ENCODE measurements at regions not wholly inside any gene's neighbourhood (a gene's known extent, or its start where the extent isn't known, plus 50 kb on each side); places are given as distances from the start of the nearest gene placed in this dataset.
"Not testable (repeated sequence)": the region's sequence is repeated elsewhere in the genome, so short reads cannot be mapped to it uniquely, and the experiment has no call there.

GRCh38 chr10:64430690-64431323, 909.6 kb downstream of the REEP3 start:
- Mint-ChIP-seq H3K27ac (no peak overlapping the region), H3K27me3 (no peaks in the 10 kb centered on the region), H3K4me3 (no peak overlapping the region), H3K36me3 (no peaks in the 10 kb centered on the region), H3K4me1 (no peaks in the 10 kb centered on the region), H3K9me3 (ENCODE audit: low read depth) (no peaks in the 10 kb centered on the region)
- DNase-seq (no peak), ATAC-seq (no peak)
- CTCF ChIA-PET, result no interaction called here

DNA sequence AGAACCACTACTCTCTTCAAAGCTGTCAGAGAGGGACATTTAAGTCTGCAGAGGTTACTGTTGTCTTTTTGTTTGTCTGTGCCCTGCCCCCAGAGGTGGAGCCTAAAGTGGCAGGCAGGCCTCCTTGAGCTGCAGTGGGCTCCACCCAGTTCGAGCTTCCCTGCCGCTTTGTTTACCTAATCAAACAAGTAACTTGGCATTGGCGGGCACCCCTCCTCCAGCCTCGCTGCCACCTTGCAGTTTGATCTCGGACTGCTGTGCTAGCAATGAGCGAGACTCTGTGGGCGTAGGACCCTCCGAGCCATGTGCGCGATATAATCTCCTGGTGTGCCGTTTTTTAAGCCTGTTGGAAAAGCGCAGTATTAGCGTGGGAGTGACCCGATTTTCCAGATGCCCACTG, 920.7 kb downstream of the REEP3 start:
- H3K36me3 Mint-ChIP-seq; DNase-seq; H3K4me1 Mint-ChIP-seq; H3K4me3 Mint-ChIP-seq; H3K27ac Mint-ChIP-seq; CTCF ChIA-PET; H3K9me3 Mint-ChIP-seq (ENCODE audit: low read depth); ATAC-seq; H3K27me3 Mint-ChIP-seq: not testable (repeated sequence)

- no peak for ATAC-seq
- no peak for DNase-seq
- Mint-ChIP-seq H3K9me3 (ENCODE audit: low read depth) (peaks cover 9% of the 10 kb centered on the region), H3K4me3 (no peak overlapping the region), H3K27ac (no peak overlapping the region), H3K4me1 (no peaks in the 10 kb centered on the region), H3K36me3 (peaks cover 1% of the 10 kb centered on the region), H3K27me3 (no peaks in the 10 kb centered on the region)
- CTCF ChIA-PET, result no interaction called here
Observed at GRCh38 chr10:64444163-64444562, 923.0 kb downstream of the REEP3 start.

DNA sequence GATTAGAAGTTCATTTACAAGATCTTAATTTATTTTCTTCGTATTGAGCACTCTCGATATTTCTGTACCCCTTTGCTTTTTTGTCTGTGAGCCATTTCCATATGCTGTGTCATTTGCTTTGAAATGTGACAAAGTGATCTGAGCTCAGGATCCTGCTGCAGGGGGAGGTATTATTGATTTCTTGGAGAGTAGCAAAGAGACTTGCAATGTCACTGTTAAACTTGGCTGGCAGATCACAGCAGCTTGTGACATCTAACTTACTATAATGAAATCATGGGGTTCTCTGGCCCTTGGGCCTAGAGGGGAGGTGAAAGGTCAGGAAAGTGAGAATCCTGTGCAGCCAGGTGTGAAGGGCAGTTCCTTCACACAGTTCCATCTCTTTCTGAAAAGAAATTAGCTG, 923.4 kb downstream of the REEP3 start:
- Mint-ChIP-seq H3K4me3 (no peak overlapping the region), H3K27ac (no peak overlapping the region), H3K27me3 (no peaks in the 10 kb centered on the region), H3K9me3 (ENCODE audit: low read depth) (peaks cover 11% of the 10 kb centered on the region), H3K36me3 (peaks cover 1% of the 10 kb centered on the region), H3K4me1 (no peaks in the 10 kb centered on the region)
- ATAC-seq (no peak), DNase-seq (no peak)
- CTCF ChIA-PET, result no interaction called here

- Mint-ChIP-seq H3K4me1 (no peaks in the 10 kb centered on the region), H3K9me3 (ENCODE audit: low read depth) (peaks cover 6% of the 10 kb centered on the region), H3K36me3 (no peaks in the 10 kb centered on the region), H3K4me3 (no peak overlapping the region), H3K27ac (no peak overlapping the region), H3K27me3 (no peaks in the 10 kb centered on the region)
- ATAC-seq, result no peak
- CTCF ChIA-PET, result no interaction called here
- no peak for DNase-seq
Observed at GRCh38 chr10:64449603-64450002, 928.4 kb downstream of the REEP3 start.

- DNase-seq (no peak), ATAC-seq (no peak)
- Mint-ChIP-seq H3K4me1 (no peaks in the 10 kb centered on the region), H3K27ac (no peak overlapping the region), H3K27me3 (no peaks in the 10 kb centered on the region), H3K4me3 (no peak overlapping the region), H3K36me3 (no peaks in the 10 kb centered on the region), H3K9me3 (ENCODE audit: low read depth) (peaks cover 6% of the 10 kb centered on the region)
- CTCF ChIA-PET, result no interaction called here
Observed at GRCh38 chr10:64450312-64450711, 929.1 kb downstream of the REEP3 start.

- no peaks in the 10 kb centered on the region for H3K4me1 Mint-ChIP-seq
- DNase-seq (no peak), ATAC-seq (no peak)
- no peak overlapping the region for H3K4me3 Mint-ChIP-seq
- CTCF ChIA-PET, result no interaction called here
- H3K36me3 Mint-ChIP-seq, result no peaks in the 10 kb centered on the region
- H3K27me3 Mint-ChIP-seq, result no peaks in the 10 kb centered on the region
- H3K27ac Mint-ChIP-seq, result no peak overlapping the region
- H3K9me3 Mint-ChIP-seq (ENCODE audit: low read depth), result no peaks in the 10 kb centered on the region
Observed at GRCh38 chr10:64454962-64455361, 933.8 kb downstream of the REEP3 start.

DNA sequence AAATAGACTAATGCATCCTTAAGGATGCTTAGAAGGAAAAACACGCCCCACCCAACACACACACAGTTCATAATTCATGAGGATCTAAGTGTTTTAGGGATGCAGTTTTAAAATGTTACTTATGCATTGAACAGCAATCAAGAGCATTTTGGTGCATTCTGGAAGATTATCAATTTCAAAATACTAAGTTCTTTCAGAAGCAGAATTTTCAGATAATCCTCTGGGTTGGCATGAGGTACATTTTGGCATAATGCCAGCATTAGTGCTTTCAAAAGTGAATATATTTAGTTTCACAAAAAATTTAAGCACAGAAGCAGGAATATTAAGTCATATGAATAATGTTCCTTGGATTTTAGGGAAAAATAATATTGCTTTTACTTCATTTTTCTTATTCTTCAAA, 937.1 kb downstream of the REEP3 start:
- Mint-ChIP-seq H3K27ac (no peak overlapping the region), H3K4me3 (no peak overlapping the region), H3K4me1 (no peaks in the 10 kb centered on the region), H3K27me3 (no peaks in the 10 kb centered on the region), H3K36me3 (no peaks in the 10 kb centered on the region), H3K9me3 (ENCODE audit: low read depth) (peaks cover 3% of the 10 kb centered on the region)
- DNase-seq (no peak), ATAC-seq (no peak)
- CTCF ChIA-PET, result no interaction called here

GRCh38 chr10:64463406-64463805, 942.2 kb downstream of the REEP3 start:
- Mint-ChIP-seq H3K4me1 (no peaks in the 10 kb centered on the region), H3K9me3 (ENCODE audit: low read depth) (peaks cover 9% of the 10 kb centered on the region)

DNA sequence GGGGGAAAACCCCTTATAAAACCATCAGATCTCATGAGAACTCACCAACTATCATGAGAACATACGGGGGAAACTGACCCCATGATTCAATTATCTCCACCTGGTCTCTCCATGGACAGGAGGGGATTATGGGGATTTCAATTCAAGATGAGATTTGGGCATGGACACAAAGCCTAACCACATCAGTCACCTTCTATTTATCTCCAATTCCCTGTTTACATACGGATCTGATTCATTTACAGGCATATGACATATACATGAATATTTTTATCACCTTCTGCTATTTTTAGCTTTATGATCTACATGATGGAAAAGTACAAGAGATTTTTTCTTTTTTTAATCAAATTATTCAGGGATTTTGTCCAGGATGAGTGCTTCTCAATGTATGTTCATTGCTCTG, 944.5 kb downstream of the REEP3 start:
- Mint-ChIP-seq H3K4me3 (no peak overlapping the region), H3K36me3 (no peaks in the 10 kb centered on the region), H3K9me3 (ENCODE audit: low read depth) (peaks cover 9% of the 10 kb centered on the region), H3K4me1 (no peaks in the 10 kb centered on the region), H3K27me3 (no peaks in the 10 kb centered on the region), H3K27ac (no peak overlapping the region)
- ATAC-seq (no peak), DNase-seq (no peak)
- CTCF ChIA-PET, result no interaction called here

More at GRCh38 chr10:64463406-64463805, 942.2 kb downstream of the REEP3 start:
- CTCF ChIA-PET, result no interaction called here
- ATAC-seq (no peak), DNase-seq (no peak)
- Mint-ChIP-seq H3K4me3 (no peak overlapping the region), H3K36me3 (no peaks in the 10 kb centered on the region), H3K27me3 (no peaks in the 10 kb centered on the region), H3K27ac (no peak overlapping the region)

DNA sequence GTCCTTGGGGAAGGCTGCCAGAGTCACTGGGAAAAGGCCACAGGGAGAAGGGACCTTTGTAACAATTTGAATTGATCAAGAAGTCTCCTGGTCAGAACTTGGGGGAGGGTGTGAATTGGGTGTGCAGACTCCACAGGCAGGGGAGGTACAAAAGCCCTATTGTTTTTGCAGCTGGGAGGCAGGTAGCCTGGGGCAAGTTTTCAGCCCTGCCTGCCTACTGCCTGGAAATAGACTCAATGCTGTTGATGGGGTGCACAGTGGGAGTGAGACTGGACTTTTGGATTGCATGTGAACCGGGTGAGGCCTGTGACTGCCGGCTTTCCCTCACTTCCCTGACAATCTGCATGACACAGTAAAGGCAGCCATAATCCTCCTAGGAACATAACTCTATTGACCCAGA, 947.0 kb downstream of the REEP3 start:
- DNase-seq, result no peak
- Mint-ChIP-seq H3K36me3 (no peaks in the 10 kb centered on the region), H3K9me3 (ENCODE audit: low read depth) (peaks cover 6% of the 10 kb centered on the region), H3K27ac (no peak overlapping the region), H3K27me3 (no peaks in the 10 kb centered on the region), H3K4me3 (no peak overlapping the region), H3K4me1 (no peaks in the 10 kb centered on the region)
- CTCF ChIA-PET, result no interaction called here
- no peak for ATAC-seq

- H3K36me3 Mint-ChIP-seq, result no peaks in the 10 kb centered on the region
- CTCF ChIA-PET, result no interaction called here
- no peak overlapping the region for H3K4me3 Mint-ChIP-seq
- H3K9me3 Mint-ChIP-seq (ENCODE audit: low read depth), result peaks cover 6% of the 10 kb centered on the region
- no peak for DNase-seq
- H3K4me1 Mint-ChIP-seq, result no peaks in the 10 kb centered on the region
- no peak for ATAC-seq
- no peak overlapping the region for H3K27ac Mint-ChIP-seq
- no peaks in the 10 kb centered on the region for H3K27me3 Mint-ChIP-seq
Observed at GRCh38 chr10:64476506-64476905, 955.3 kb downstream of the REEP3 start.

GRCh38 chr10:64477791-64478190, 956.6 kb downstream of the REEP3 start:
- no peak overlapping the region for H3K4me3 Mint-ChIP-seq
- H3K36me3 Mint-ChIP-seq, result no peaks in the 10 kb centered on the region
- no peak for ATAC-seq
- H3K9me3 Mint-ChIP-seq (ENCODE audit: low read depth), result peaks cover 6% of the 10 kb centered on the region
- DNase-seq, result no peak
- H3K4me1 Mint-ChIP-seq, result no peaks in the 10 kb centered on the region
- CTCF ChIA-PET, result no interaction called here
- H3K27ac Mint-ChIP-seq, result no peak overlapping the region
- H3K27me3 Mint-ChIP-seq, result no peaks in the 10 kb centered on the region

GRCh38 chr10:64484811-64485330, 963.7 kb downstream of the REEP3 start:
- peaks cover 6% of the 10 kb centered on the region for H3K9me3 Mint-ChIP-seq (ENCODE audit: low read depth)
- no peak overlapping the region for H3K4me3 Mint-ChIP-seq

DNA sequence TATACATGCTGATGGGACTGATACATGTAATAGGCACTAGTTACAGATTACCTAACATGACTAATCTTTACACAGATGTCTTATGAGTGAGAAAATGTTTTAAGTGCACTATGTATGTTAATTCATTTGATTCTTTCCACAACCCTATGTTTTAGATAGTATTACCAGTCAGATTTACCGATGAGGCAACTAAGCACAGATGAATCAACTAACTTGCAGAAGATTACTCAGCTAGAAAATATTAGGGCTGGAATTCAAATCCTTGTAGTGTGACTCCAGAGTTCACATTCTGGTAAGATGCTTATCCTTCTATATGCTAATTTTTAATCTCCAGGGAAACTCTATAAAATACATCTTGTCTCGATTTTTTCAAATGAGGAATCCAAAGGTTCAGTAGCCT, 964.9 kb downstream of the REEP3 start:
- no peak overlapping the region for H3K27ac Mint-ChIP-seq
- H3K27me3 Mint-ChIP-seq, result no peaks in the 10 kb centered on the region
- H3K9me3 Mint-ChIP-seq (ENCODE audit: low read depth), result peaks cover 6% of the 10 kb centered on the region
- no peaks in the 10 kb centered on the region for H3K4me1 Mint-ChIP-seq
- no peaks in the 10 kb centered on the region for H3K36me3 Mint-ChIP-seq
- H3K4me3 Mint-ChIP-seq, result no peak overlapping the region
- no peak for ATAC-seq
- no peak for DNase-seq
- CTCF ChIA-PET, result no interaction called here

More at GRCh38 chr10:64484811-64485330, 963.7 kb downstream of the REEP3 start:
- CTCF ChIA-PET, result no interaction called here
- H3K27me3 Mint-ChIP-seq, result no peaks in the 10 kb centered on the region
- ATAC-seq, result no peak
- H3K36me3 Mint-ChIP-seq, result no peaks in the 10 kb centered on the region
- H3K4me1 Mint-ChIP-seq, result no peaks in the 10 kb centered on the region
- H3K27ac Mint-ChIP-seq, result no peak overlapping the region
- no peak for DNase-seq

Measured in activated CD8-positive, alpha-beta memory T cell treated with anti-CD3 and anti-CD28 coated beads, Interleukin-2, amount 10 ng/mL, durations not matched to agents 7 days and 5 days (primary cell).